ENCODE measurements at regions not wholly inside any gene's neighbourhood (a gene's known extent, or its start where the extent isn't known, plus 50 kb on each side); places are given as distances from the start of the nearest gene placed in this dataset.

DNA sequence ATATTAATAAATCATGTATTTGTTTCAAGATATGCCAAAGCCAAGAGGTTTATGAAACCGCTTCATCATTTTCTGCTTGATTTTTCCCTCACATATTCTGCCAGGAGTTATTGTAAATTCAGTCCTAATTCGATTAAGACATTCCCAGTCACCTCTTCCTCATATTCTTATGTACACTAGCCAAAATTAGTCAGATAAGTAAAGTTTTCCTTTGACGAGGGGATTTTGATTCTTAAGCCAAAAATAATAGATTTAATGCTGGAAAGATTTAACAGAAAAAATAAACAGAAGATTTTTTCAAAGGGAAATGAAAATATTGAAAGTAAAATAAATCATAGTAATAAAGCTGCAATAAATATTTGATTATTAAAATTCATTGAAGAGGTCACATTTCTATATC lies 51.0 kb upstream of the VEGFC start:
- no peak for DNase-seq (ENCODE audit: low read depth)

GRCh38 chr4:176844448-176844847 lies 51.7 kb upstream of the VEGFC start:
- no peak for DNase-seq (ENCODE audit: low read depth)

DNA sequence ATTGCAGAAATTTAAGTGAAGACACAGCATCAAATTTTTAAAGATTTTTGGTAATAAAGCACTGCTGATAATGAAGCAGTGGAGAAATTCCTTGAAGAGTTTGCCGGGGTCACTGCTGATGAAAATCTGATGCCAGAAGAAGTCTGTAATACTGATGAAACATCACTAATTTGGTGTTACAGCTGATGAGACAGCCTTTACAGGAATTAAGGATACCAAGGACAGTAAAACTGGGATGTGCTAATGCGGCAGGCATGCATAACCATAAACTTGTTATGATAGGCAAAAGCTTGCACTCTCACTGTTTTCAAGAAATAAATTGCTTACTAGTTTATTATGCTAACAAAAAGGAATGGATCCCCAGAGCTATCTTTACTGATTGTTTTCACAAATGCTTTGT lies 52.9 kb upstream of the VEGFC start:
- no peak for DNase-seq (ENCODE audit: low read depth)

GRCh38 chr4:176849076-176849475 lies 56.4 kb upstream of the VEGFC start:
- DNase-seq (ENCODE audit: low read depth) = no peak

DNA sequence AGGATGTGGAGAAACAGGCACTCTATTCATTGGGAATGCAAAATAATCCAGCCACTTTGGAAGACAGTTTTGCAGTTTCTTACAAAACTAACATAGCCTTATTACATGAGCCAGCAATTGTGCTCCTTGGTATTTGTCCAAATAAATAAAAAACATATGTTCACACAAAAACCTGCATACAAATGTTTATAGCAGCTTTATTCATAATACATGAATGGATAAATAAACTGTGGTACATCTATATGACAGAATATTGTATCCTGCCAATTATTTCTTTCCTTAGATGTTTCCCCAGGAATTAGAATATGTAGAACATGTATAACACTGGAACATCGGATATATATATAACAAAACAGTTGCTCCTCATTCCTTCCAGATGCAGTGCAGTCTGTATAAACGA lies 57.7 kb upstream of the VEGFC start:
- no peak for DNase-seq (ENCODE audit: low read depth)

GRCh38 chr4:176856421-176856820 lies 63.7 kb upstream of the VEGFC start:
- DNase-seq (ENCODE audit: low read depth) = no peak

DNA sequence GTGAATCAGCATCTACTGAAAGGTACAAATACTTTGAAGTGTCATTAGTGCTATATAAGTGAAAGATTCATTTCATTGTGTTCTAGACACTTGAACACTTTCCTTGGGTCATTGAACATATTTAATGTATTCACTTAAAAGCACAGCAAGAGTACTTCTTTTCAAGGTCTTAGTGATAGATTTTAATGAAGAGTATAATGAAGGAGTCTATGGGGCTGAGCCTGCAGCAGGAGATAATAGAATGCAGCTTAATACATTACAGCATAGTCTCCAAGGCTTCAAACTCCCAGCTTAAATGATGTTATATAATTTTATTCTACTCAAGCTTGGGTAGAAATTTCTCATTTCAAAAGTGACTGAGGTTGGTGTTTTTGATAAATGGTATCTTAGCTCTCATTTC lies 66.1 kb upstream of the VEGFC start:
- no peak for DNase-seq (ENCODE audit: low read depth)

GRCh38 chr4:176864238-176864637 lies 71.5 kb upstream of the VEGFC start:
- DNase-seq (ENCODE audit: low read depth) = no peak

- no peak for DNase-seq (ENCODE audit: low read depth)
These were observed 76.0 kb upstream of the VEGFC start for GRCh38 chr4:176868676-176869075.

DNA sequence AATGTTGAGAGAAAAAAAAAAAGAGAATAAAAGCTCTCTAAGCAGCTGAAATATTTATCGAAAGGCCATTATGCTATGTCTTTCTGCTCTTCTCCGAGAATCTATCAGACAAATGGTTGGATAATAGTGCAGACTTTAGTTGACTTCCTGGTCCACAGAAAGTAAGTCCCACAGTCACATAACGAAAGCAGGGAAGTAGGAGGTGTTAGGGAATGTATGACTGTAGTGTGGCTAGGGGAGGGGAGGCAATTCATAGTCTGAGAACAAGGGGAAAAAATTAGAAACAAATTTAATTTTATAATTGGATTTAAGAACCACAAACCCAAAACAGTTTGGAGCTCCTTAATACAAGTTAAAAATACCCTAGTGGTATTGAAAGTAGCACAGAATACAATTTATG lies 79.7 kb upstream of the VEGFC start:
- DNase-seq (ENCODE audit: low read depth) = no peak

- no peak for DNase-seq (ENCODE audit: low read depth)
These were observed 82.2 kb upstream of the VEGFC start for GRCh38 chr4:176874721-176875445.

DNA sequence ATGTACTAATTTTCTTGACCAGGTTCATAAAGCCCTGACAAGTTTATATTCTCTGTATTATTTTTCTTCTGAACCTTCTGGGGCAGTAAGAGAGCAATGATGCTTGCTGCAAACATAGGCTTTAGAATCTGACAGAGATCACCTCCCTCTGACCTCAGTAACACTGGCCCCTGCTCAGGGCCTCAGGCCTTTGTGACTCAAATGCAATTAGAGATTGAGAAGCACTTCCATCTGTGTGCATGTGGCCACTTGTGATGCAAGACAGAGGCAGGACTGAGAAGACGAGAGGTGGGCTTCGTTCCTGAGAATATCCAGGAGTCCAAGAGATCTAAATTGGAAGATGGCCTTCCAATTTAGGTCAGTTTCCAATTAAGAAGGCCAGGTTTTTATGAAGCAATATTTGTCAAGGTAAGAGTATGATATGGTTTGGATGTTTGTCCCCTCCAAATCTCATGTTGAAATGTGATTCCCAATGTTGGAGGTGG lies 82.8 kb upstream of the VEGFC start:
- DNase-seq (ENCODE audit: low read depth) = no peak

- no peak for DNase-seq (ENCODE audit: low read depth)
These were observed 86.8 kb upstream of the VEGFC start for GRCh38 chr4:176879380-176880116.

DNA sequence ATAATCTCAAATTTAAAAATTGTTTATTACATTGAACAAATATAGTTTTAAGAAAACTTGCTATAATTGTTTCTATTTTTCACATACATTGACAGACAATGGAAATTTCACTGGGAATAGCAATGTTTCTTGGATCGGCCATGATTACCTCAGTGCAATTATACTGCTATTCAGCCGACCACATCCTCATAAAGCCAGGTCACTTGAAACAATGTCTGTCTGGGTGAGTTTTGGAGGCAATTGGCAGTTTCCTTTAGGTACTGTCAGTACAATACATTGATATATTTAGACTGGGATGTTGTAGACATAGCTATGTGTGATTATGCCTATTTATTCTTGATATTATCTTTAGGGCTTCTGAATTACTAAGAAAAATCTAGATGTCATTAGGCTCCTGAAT lies 89.5 kb upstream of the VEGFC start:
- no peak for DNase-seq (ENCODE audit: low read depth)

DNA sequence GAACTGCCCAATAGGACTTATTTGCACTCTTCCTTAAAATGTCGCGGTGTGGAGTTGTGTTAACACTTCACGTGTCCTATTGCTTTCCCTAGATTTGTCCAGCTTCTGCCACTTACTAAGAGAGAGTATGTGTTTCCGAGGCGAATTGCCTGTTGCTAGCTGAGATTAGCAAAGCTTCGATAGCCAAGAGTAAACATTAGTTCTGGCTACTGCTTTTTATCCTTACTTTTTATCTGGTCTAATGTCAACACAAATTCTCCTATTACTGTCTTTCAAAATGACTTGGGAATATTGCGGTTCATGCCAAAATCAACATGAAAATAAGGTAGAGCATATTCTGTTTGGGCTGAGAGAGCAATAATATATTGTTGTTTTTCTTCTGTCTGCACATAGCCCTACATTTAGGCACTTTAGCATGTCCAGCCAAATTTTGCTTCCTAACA lies 90.4 kb upstream of the VEGFC start:
- peak; percentile 15 for DNase-seq (ENCODE audit: low read depth)

DNA sequence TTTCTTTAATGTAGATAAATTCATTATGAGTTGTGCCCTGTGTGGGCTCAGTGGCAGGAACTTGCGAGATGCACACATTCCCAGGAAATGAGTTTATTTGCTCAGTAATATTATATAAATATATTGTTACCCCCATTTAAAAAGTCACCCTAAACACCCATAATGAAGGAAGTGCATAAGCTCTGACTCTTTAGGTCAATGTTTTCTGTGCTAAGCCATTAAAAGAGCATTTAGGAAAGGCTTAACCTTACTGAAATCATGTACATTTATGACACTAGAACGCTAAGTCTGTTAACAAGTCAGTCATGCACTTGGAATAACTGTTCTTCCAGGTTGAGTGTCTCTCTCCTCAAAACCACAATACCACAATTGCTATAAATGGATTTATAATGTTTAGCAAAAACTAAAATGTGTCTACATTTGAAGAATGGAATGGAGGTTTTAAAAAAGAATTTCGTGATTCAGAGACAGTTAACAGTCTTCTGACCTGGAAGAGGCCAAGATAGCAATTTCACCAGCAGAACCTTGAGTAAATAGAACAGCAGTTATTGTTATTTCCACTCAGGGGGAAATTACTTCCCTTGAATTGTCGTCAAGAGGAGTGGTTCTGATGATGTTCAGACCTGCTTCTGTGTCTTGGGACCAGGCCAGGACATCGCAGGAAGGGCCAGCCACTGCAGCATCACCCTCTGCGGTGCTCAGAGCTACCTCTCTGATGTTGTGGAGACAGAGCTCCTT lies 91.1 kb upstream of the VEGFC start:
- peak; percentile 75 for DNase-seq (ENCODE audit: low read depth)

DNA sequence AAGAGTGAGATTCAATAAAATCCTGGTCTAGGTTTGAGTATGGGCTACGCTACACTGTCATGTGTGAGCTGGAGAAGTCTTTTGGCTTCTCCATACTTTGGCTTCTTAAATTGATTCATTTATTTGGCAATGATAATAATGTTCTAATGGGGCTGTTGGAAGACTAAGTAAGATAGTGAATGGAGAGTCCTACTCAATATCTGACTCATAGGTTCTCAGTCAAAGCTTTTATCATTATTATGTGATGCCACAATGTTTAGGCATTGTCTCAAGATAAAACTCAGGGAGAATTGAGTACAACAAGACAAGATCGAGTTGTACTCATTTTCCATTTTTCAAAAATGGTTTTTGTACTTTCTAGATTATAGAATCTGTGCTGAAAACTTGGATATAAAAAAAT lies 92.5 kb upstream of the VEGFC start:
- DNase-seq (ENCODE audit: low read depth) = no peak

GRCh38 chr4:176886135-176886534 lies 93.4 kb upstream of the VEGFC start:
- no peak for DNase-seq (ENCODE audit: low read depth)

GRCh38 chr4:176889776-176890175 lies 97.1 kb upstream of the VEGFC start:
- DNase-seq (ENCODE audit: low read depth) = no peak

DNA sequence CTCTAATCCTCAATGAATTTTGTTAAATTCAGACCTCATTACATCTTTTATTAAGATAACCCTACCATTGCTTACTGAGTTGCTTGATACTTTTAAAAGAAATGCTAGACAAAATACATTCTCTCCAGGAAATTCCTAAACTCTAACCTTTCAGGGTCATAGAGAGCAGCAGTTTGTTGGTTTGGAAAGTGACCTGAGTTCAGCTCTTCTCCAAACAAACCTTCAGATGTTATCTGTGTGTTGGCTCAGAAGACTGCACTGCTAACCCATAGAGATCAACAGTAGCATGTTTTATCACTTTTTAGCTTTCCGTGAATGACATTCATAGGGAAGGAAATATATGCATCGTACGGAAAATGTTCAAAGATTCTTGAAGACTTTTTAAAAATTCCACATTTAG lies 101.8 kb upstream of the VEGFC start:
- DNase-seq (ENCODE audit: low read depth) = no peak

DNA sequence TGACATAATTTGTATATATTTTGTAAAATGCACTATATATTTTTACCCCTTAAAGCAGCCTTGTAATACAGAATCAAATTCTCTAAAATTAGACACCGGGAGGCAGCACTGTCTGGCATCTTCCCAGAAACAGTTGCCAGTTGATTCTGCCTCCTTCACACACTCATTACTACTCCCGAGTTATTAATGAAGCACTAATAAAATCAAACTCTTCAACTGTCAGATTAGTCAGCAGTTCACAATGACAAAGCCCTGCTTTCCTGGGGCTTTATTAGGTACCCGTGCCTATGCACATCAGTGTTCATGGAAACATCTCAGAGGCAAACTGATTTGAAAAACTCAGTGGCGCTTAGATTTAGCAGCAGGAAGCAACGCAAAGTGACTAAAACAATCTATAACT lies 103.5 kb upstream of the VEGFC start:
- DNase-seq (ENCODE audit: low read depth) = no peak

- no peak for DNase-seq (ENCODE audit: low read depth)
These were observed 104.5 kb upstream of the VEGFC start for GRCh38 chr4:176897226-176897625.

GRCh38 chr4:176898791-176899190 lies 106.1 kb upstream of the VEGFC start:
- no peak for DNase-seq (ENCODE audit: low read depth)
